Activated B cell treated with CpG ODN at 0.5 μM for 24 hours (primary cell): ENCODE measurements at regions not wholly inside any gene's neighbourhood (a gene's known extent, or its start where the extent isn't known, plus 50 kb on each side); places are given as distances from the start of the nearest gene placed in this dataset.

ENCODE experiments used
- ATAC-seq: fragments of 200-7000 bp; cut with Tn5 transposase; one replicate; pipeline ENCODE4 v1.10.0; 2021; ENCODE audit warnings: low read depth, mild to moderate bottlenecking, moderate library complexity
- CTCF ChIA-PET: fragments of 350-600 bp; sonication (Branson Sonifier 250); formaldehyde crosslinking; loops from one replicate; lab custom pipeline; 2021; ENCODE audit warnings: antibody characterized with exemption; lab: Charles Lee
- POLR2A ChIA-PET: fragments of 350-600 bp; sonication (Branson Sonifier 250); formaldehyde crosslinking; loops from one replicate; lab custom pipeline; 2021; ENCODE audit warnings: antibody characterized with exemption; lab: Charles Lee
- DNase-seq: peaks from one replicate; pipeline ENCODE4 v3.0.0; 2022
- H3K27ac Mint-ChIP-seq: one replicate; pipeline ENCODE4 v1.8.0; 2020; ENCODE audit warnings: mixed read lengths
- H3K27me3 Mint-ChIP-seq: one replicate; pipeline ENCODE4 v1.8.0; 2021; ENCODE audit warnings: mixed read lengths
- H3K36me3 Mint-ChIP-seq: one replicate; pipeline ENCODE4 v1.8.0; 2021; ENCODE audit warnings: low read depth, mixed read lengths
- H3K4me1 Mint-ChIP-seq: one replicate; pipeline ENCODE4 v1.8.0; 2021; ENCODE audit warnings: mixed read lengths
- H3K4me3 Mint-ChIP-seq: one replicate; pipeline ENCODE4 v1.8.0; 2020; ENCODE audit warnings: mild to moderate bottlenecking, mixed read lengths
- H3K9me3 Mint-ChIP-seq: one replicate; pipeline ENCODE4 v1.8.0; 2020; ENCODE audit warnings: mixed read lengths
- CTCF ChIP-seq: fragments of 200-600 bp; IDR thresholded peaks from one replicate; pipeline ENCODE4 v1.8.0; 2022; ENCODE audit warnings: antibody characterized with exemption, mild to moderate bottlenecking
- intact Hi-C: fragments of 100-400 bp; cut with micrococcal nuclease; formaldehyde crosslinking; loops from one replicate; pipeline ENCODE4 v1.15.1; 2024

- ChIA-PET POLR2A (interaction anchor here (4.9 kb wide), 1 partner anchor 152 kb away, joined by 142 read pairs; the partner anchor contains the start of gene MYCBP2), CTCF (interaction anchor here (2.5 to 5.2 kb wide), 5 partner anchors 13 to 204 kb away, joined by 11 to 95 read pairs (median 22); partner anchors contain the start of gene MYCBP2)
- H3K27me3 Mint-ChIP-seq: no peaks in the 10 kb centered on the region
- H3K4me1 Mint-ChIP-seq: peaks cover 13% of the 10 kb centered on the region
- ATAC-seq (no peak), DNase-seq (no peak)
- no peak for TF ChIP-seq CTCF
- no peaks in the 10 kb centered on the region for H3K36me3 Mint-ChIP-seq
- intact Hi-C loops: no loop called here
- H3K9me3 Mint-ChIP-seq: no peaks in the 10 kb centered on the region
- H3K27ac Mint-ChIP-seq: no peak overlapping the region
- H3K4me3 Mint-ChIP-seq: no peak overlapping the region
These were observed 55.4 kb upstream of the SCEL start for GRCh38 chr13:77480066-77480465.

GRCh38 chr13:77479326-77479725 is 56.2 kb upstream of the SCEL start:
- ChIA-PET CTCF (interaction anchor here (0.9 to 5.2 kb wide), 18 partner anchors 13 to 306 kb away, joined by 3 to 95 read pairs (median 7); partner anchors contain the start of gene MYCBP2), POLR2A (interaction anchor here (1.2 to 4.9 kb wide), 4 partner anchors 23 to 295 kb away, joined by 4 to 142 read pairs (median 12); partner anchors contain the start of gene MYCBP2)
- intact Hi-C loops: no loop called here

GRCh38 chr13:77477299-77477848 is 58.1 kb upstream of the SCEL start:
- Mint-ChIP-seq H3K36me3 (no peaks in the 10 kb centered on the region), H3K4me3 (no peak overlapping the region), H3K9me3 (peaks cover 2% of the 10 kb centered on the region), H3K27ac (no peak overlapping the region), H3K4me1 (peaks cover 13% of the 10 kb centered on the region), H3K27me3 (no peaks in the 10 kb centered on the region)
- ATAC-seq (no peak), DNase-seq (no peak)
- ChIA-PET CTCF (interaction anchor here (0.7 to 5.2 kb wide), 26 partner anchors 12 to 314 kb away, joined by 3 to 95 read pairs (median 5); partner anchors contain the start of gene MYCBP2), POLR2A (interaction anchor here (0.7 to 4.9 kb wide), 14 partner anchors 48 to 293 kb away, joined by 3 to 142 read pairs (median 6); partner anchors contain the start of gene MYCBP2)
- no peak for TF ChIP-seq CTCF
- intact Hi-C loops: no loop called here

More at GRCh38 chr13:77479326-77479725, 56.2 kb upstream of the SCEL start:
- TF ChIP-seq CTCF: no peak
- ATAC-seq (no peak), DNase-seq (no peak)
- Mint-ChIP-seq H3K4me3 (no peak overlapping the region), H3K4me1 (peaks cover 13% of the 10 kb centered on the region), H3K36me3 (no peaks in the 10 kb centered on the region), H3K27me3 (no peaks in the 10 kb centered on the region), H3K27ac (no peak overlapping the region), H3K9me3 (peaks cover 2% of the 10 kb centered on the region)

- CTCF ChIA-PET: interaction anchor here (1.1 to 5.2 kb wide), 6 partner anchors 30 to 204 kb away, joined by 3 to 95 read pairs (median 8); partner anchors contain the start of gene MYCBP2
These were observed 59.0 kb upstream of the SCEL start for GRCh38 chr13:77476456-77476855.

More at GRCh38 chr13:77476456-77476855, 59.0 kb upstream of the SCEL start:
- no peak for TF ChIP-seq CTCF
- Mint-ChIP-seq H3K27ac (no peak overlapping the region), H3K36me3 (no peaks in the 10 kb centered on the region), H3K9me3 (peaks cover 2% of the 10 kb centered on the region), H3K4me3 (no peak overlapping the region), H3K4me1 (peaks cover 13% of the 10 kb centered on the region), H3K27me3 (no peaks in the 10 kb centered on the region)
- intact Hi-C loops: no loop called here
- no peak for ATAC-seq
- POLR2A ChIA-PET: interaction anchor here (4.9 kb wide), 1 partner anchor 148 kb away, joined by 142 read pairs; the partner anchor contains the start of gene MYCBP2
- no peak for DNase-seq
